HG03025 (cell line): ENCODE measurements at regions not wholly inside any gene's neighbourhood (a gene's known extent, or its start where the extent isn't known, plus 50 kb on each side); places are given as distances from the start of the nearest gene placed in this dataset.

Source experiments
- ATAC-seq: cut with Tn5 transposase; IDR thresholded peaks from one replicate; pipeline ENCODE4 v1.9.1; 2021; ENCODE audit warnings: mild to moderate bottlenecking, moderate library complexity; ENCODE audit not compliant: unreplicated experiment, low FRiP score

- no peak for ATAC-seq
Observed at GRCh38 chr2:174022431-174022830, 57.3 kb upstream of the SP3 start.

GRCh38 chr2:174020926-174021662 is 55.9 kb upstream of the SP3 start:
- peak; percentile 66 for ATAC-seq

GRCh38 chr2:174020026-174020425 is 54.9 kb upstream of the SP3 start:
- ATAC-seq, result no peak

GRCh38 chr2:174016447-174016846 is 51.3 kb upstream of the SP3 start:
- no peak for ATAC-seq

- ATAC-seq, result no peak
Observed at GRCh38 chr2:174015428-174015827, 50.3 kb upstream of the SP3 start.
